GM18951 (cell line): ENCODE measurements at regions not wholly inside any gene's neighbourhood (a gene's known extent, or its start where the extent isn't known, plus 50 kb on each side); places are given as distances from the start of the nearest gene placed in this dataset.

Experiments
- POLR2A ChIP-seq: IDR thresholded peaks from 4 replicates; pipeline ENCODE4 v1.6.1; 2011; ENCODE audit warnings: mild to moderate bottlenecking; ENCODE audit not compliant: insufficient read length, insufficient read depth; ENCODE audit errors: extremely low read depth
- in situ Hi-C: fragments of 300-500 bp; cut with MboI; formaldehyde crosslinking; loops from one replicate; pipeline ENCODE4 v1.12.0; 2022; ENCODE audit warnings: low sequenced_read_pairs, mixed read lengths, inconsistent platforms; ENCODE audit not compliant: unreplicated experiment

DNA sequence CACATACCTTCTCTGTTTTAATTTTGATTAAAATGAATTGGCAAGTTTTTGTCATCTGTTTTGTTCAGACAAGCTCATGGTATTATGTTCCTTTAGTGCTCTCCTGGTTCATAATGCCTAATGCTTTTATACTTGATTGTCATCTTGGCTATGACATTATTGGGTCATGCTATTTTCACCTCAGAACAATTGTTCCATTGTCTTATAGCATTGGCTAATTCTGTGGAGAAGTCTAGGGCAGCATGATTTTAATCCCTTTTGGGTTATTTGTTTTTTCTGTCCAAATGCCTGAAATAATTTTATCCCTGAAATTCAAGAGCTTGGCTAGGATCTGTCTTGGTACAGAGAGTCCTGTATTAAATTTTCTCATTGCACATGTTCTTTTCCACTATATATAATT lies 83.8 kb upstream of the CCDC85A start:
- no peak for TF ChIP-seq POLR2A
- in situ Hi-C loops: no loop called here

- in situ Hi-C loops: no loop called here
- no peak for TF ChIP-seq POLR2A
These were observed 82.9 kb upstream of the CCDC85A start for GRCh38 chr2:56100791-56101312.

DNA sequence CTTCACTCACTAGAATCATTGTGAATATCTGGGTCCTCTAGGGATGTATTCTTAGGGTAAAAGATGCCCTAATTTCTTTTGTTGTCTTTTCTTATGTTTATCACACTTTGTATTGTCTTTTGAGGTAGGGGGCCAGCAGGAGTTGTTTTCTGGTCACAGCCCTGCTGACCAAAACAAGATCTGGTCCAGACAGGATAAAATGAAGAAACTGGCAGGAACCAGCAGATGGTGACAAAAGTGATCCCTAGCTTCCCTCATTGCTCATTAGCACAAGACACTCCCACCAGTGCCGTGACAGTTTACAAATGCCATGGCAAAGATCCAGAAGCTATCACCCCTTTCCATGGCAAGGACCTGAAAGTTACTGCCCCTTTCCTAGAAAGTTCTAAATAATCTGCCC lies 81.7 kb upstream of the CCDC85A start:
- no peak for TF ChIP-seq POLR2A
- in situ Hi-C loops: no loop called here

- no peak for TF ChIP-seq POLR2A
- in situ Hi-C loops: no loop called here
These were observed 80.9 kb upstream of the CCDC85A start for GRCh38 chr2:56102866-56103265.

DNA sequence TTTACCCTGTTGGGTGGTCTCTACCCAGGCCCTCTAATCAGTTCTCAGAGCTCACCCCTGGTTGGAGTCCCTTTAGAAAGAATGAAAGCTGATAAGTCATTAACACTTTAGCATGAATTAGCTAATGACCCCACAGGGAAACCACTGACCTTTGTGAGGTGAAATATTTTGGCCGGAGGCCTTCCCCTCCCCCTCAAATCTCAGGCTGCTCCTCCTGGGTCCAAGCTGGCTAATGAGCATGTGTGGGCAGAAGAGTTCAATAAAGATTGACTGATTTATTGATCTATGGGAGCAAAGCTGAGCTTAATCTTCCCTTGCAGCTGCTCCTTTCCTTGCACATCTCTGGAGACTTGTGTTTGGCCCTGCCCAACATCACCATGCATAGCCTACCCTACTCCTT lies 78.8 kb upstream of the CCDC85A start:
- in situ Hi-C loops: no loop called here

DNA sequence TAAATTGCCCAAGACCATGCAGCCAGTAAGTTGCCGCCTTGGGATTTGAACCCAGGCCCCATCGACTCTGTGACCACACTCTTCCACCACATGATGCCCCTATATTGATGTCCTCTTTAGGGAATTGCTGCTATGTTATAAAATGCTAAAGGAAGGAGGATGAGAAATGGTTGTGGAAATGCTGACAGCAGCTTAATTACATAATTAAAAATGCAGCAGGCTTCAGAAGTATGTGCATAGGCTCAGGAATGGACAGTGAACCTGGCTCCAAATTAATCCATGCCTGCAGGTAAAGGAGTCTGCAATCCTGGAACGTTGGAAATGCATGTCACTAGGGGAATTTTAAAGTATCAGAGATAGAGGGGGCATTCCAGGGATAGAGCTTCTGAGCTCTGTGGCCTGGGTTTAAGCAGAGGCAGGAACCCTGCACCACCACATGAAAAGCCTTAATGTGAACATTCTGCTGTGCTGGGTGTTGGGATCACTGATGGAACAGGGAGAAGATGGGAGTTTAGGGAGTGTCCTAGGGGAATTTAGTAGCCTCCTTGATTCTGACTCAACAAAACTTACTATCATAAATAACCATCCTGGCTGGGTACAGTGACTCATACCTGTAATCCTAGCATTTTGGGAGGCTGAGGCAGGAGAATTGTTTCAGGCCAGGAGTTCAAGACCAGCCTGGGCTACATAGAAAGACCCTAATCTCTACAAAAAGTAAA lies 76.1 kb upstream of the CCDC85A start:
- TF ChIP-seq POLR2A: no peak
- in situ Hi-C loops: no loop called here

More for the DNA sequence above, 78.8 kb upstream of the CCDC85A start:
- no peak for TF ChIP-seq POLR2A

DNA sequence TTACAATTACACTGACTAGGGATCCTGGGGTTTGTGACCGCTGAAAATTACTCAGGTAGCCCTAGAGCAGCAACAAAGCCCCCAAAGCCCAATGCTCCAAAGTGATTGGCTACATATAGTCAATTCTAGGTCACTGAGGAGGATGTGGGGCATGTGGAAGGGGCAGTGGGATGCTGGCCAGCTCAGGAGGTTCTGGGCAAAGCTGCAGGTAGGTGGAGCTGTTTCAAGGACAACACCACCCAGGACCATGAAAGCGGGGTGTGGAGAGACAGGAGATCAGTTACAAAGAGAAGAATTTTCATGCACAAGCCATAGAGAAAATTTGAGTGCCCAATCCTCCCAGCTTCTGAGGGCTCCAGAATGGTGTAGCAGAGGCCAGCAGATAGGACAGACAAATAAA lies 75.0 kb upstream of the CCDC85A start:
- in situ Hi-C loops: no loop called here
- TF ChIP-seq POLR2A: no peak

- in situ Hi-C loops: no loop called here
- no peak for TF ChIP-seq POLR2A
These were observed 73.8 kb upstream of the CCDC85A start for GRCh38 chr2:56109994-56110393.

DNA sequence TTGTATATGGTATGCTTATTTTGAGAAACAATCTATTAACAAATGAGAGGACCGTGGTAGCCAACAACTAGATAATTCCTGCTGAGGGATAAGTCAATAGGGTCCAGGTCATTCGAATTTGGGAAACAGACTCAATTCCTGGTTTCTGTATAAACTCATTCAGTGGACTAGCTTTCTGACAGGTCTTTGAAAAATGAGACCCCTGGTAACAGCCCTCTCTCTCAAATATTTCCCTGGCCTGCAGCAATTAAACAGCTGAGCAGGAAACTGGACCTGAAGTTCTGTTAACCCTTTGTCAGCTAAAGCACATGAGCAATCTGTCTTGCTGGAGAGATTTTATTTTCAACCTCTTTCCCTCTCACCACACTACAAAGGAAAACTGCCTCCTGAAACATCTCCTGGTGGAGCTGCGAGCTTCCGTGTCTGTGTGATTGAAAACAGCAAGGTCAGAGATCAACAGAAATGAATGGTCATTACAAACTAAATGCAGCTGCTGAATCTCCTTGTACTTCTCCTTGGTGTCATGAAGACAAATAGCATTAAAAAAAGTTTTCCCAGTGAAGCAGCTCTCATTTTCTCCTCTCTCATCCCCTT lies 70.3 kb upstream of the CCDC85A start:
- TF ChIP-seq POLR2A: no peak
- in situ Hi-C loops: no loop called here

- TF ChIP-seq POLR2A: no peak
- in situ Hi-C loops: no loop called here
These were observed 66.0 kb upstream of the CCDC85A start for GRCh38 chr2:56117764-56118163.

DNA sequence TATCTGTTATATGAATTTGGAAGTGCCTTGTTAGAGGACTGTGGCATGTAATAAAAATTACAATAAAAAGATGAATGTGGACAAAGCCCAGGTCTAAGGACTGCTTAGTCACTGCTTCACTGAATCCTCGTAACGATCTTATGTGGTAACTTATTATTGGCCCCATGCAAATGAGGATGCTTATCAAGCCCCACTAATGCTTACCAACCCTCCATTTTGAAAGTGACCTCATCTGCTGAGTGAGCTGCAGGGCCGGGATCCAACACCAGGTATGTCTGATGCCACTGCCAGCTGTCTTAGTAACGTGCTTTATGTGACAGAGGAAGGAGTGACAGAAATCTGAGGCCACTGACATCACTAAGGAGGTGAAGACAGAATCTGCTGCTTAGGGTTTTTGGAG lies 65.3 kb upstream of the CCDC85A start:
- in situ Hi-C loops: no loop called here
- no peak for TF ChIP-seq POLR2A

DNA sequence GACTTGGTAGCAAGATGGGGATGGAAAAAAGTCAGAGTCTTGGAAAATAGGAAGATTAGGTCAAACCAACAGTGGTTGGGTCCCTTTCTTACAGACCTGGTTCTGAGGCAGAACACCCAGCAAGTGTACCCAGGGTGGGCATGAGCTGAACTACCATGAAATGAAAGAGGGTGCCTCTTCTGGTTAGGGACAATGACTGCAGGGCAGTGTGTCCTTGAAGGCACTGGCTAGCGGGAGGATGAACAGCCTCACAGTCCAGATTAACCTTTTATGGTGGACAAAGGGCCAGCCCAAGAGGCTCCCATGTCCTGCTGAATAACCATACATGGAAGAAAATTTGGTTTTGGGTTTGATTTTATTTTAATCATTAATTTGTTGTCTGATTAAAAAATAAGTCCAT lies 61.8 kb upstream of the CCDC85A start:
- in situ Hi-C loops: no loop called here
- TF ChIP-seq POLR2A: no peak

- no peak for TF ChIP-seq POLR2A
- in situ Hi-C loops: no loop called here
These were observed 60.3 kb upstream of the CCDC85A start for GRCh38 chr2:56123538-56123937.

GRCh38 chr2:56127010-56127409 lies 56.8 kb upstream of the CCDC85A start:
- in situ Hi-C loops: loop anchor here (25.0 kb wide), 1 partner anchor 415 kb away; no protein-coding TSS in a partner anchor
- no peak for TF ChIP-seq POLR2A

DNA sequence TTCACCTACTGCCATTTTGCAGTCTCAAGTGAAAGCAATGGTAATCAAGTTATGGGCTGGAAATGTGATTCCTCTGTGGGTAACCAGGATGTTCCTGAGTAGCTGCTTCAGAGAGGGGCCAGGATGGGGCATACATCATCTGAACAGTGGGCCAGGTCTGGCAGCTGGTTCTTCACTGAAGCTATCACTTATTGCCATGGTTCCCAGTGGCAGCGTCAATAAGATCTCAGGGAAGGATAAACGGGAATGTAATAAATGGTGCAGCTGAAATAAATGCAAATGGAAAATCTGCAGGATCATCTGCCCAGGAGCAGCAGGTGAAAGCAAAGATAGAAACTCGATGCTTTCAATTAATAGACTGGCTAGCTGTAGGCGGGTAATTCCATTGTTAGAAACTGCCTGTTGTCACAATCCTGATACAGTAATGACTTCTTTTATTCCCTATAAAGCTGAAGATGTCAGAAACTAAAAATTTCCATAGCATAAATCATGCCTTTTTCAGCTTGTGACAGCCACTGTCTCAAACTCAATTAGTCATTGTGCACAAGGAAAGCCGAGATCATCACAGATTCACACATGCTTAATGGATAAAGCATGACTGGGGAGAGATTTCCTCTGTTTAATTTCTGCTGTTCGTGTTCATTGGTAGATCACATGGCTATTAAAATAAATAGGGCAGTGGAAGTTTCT lies 56.2 kb upstream of the CCDC85A start:
- TF ChIP-seq POLR2A: no peak

More for the DNA sequence above, 56.2 kb upstream of the CCDC85A start:
- in situ Hi-C loops: loop anchor here (25.0 kb wide), 1 partner anchor 415 kb away; no protein-coding TSS in a partner anchor
